Stomach (tissue), 4 donors: ENCODE measurements at regions not wholly inside any gene's neighbourhood (a gene's known extent, or its start where the extent isn't known, plus 50 kb on each side); places are given as distances from the start of the nearest gene placed in this dataset.

Experiments
- CTCF ChIP-seq, 7 experiments: fragments of 450-650 bp in 4 of 7; fragments of 200-600 bp in 3 of 7; sonication (generic) in 3 of 7; IDR thresholded peaks; one replicate each; pipeline ENCODE4 v1.5.1; 2016 to 2019; ENCODE audit warnings: antibody characterized with exemption in 7 of 7, control low read depth in 2 of 7, mild to moderate bottlenecking in 1 of 7
- EP300 ChIP-seq: sonication (generic); formaldehyde crosslinking; IDR thresholded peaks from one replicate; pipeline ENCODE4 v1.6.1; 2017; ENCODE audit warnings: antibody characterized with exemption
- POLR2A ChIP-seq, 4 donors: fragments of 450-650 bp; IDR thresholded peaks; one replicate each; pipeline ENCODE4 v1.6.1; 2016; ENCODE audit warnings: antibody characterized with exemption in 4 of 4, control low read depth in 2 of 4, mild to moderate bottlenecking in 1 of 4, moderate library complexity in 1 of 4
- POLR2AphosphoS5 ChIP-seq, 3 donors: sonication (generic); formaldehyde crosslinking; IDR thresholded peaks; one replicate each; pipeline ENCODE4 v1.6.1; 2016; ENCODE audit warnings: antibody characterized with exemption in 3 of 3

GRCh38 chr3:81097889-81098288 lies 663.6 kb downstream of the GBE1 start:
- TF ChIP-seq CTCF (IDR thresholded peaks at IDR 0.05) (no peak), EP300 (no peak), POLR2AphosphoS5 (IDR thresholded peaks at IDR 0.05) (no peak), POLR2A (IDR thresholded peaks at IDR 0.05) (no peak)
